ENCODE measurements at regions not wholly inside any gene's neighbourhood (a gene's known extent, or its start where the extent isn't known, plus 50 kb on each side); places are given as distances from the start of the nearest gene placed in this dataset.

GRCh38 chr10:118171861-118172260, 125.1 kb upstream of the RAB11FIP2 start:
- no peaks in the 10 kb centered on the region for H3K36me3 ChIP-seq (ENCODE audit: insufficient read depth, low read length)
- peaks cover 4% of the 10 kb centered on the region for H3K4me1 ChIP-seq (ENCODE audit: control insufficient read depth, insufficient read depth, low read length)
- no peak overlapping the region for H3K9ac ChIP-seq (ENCODE audit: low read depth, low read length)
- no peak overlapping the region for H3K4me2 ChIP-seq (ENCODE audit: low read length)
- H3K9me3 ChIP-seq (replicated peaks; ENCODE audit: low read length) = no peaks in the 10 kb centered on the region
- H3K27me3 ChIP-seq (ENCODE audit: control insufficient read depth, insufficient read depth, low read length) = no peaks in the 10 kb centered on the region
- no peak overlapping the region for H3K4me3 ChIP-seq (ENCODE audit: low read length)

GRCh38 chr10:118167056-118167700, 120.4 kb upstream of the RAB11FIP2 start:
- Histone ChIP-seq H3K4me2 (ENCODE audit: low read length) (no peak overlapping the region), H3K36me3 (ENCODE audit: insufficient read depth, low read length) (no peaks in the 10 kb centered on the region), H3K27me3 (ENCODE audit: control insufficient read depth, insufficient read depth, low read length) (no peaks in the 10 kb centered on the region), H3K4me3 (ENCODE audit: low read length) (no peak overlapping the region), H3K9me3 (replicated peaks; ENCODE audit: low read length) (no peaks in the 10 kb centered on the region), H3K9ac (ENCODE audit: low read depth, low read length) (no peak overlapping the region), H3K4me1 (ENCODE audit: control insufficient read depth, insufficient read depth, low read length) (peaks cover 4% of the 10 kb centered on the region)

- H3K9me3 ChIP-seq (replicated peaks; ENCODE audit: low read length) = no peaks in the 10 kb centered on the region
- H3K27me3 ChIP-seq (ENCODE audit: control insufficient read depth, insufficient read depth, low read length) = no peaks in the 10 kb centered on the region
- no peaks in the 10 kb centered on the region for H3K36me3 ChIP-seq (ENCODE audit: insufficient read depth, low read length)
- H3K9ac ChIP-seq (ENCODE audit: low read depth, low read length) = no peak overlapping the region
- no peak overlapping the region for H3K4me2 ChIP-seq (ENCODE audit: low read length)
- peaks cover 4% of the 10 kb centered on the region for H3K4me1 ChIP-seq (ENCODE audit: control insufficient read depth, insufficient read depth, low read length)
- H3K4me3 ChIP-seq (ENCODE audit: low read length) = no peak overlapping the region
These were observed 116.5 kb upstream of the RAB11FIP2 start for GRCh38 chr10:118163217-118163616.

GRCh38 chr10:118161461-118162246, 114.9 kb upstream of the RAB11FIP2 start:
- no peak overlapping the region for H3K4me2 ChIP-seq (ENCODE audit: low read length)
- H3K4me1 ChIP-seq (ENCODE audit: control insufficient read depth, insufficient read depth, low read length) = no peaks in the 10 kb centered on the region
- no peaks in the 10 kb centered on the region for H3K9me3 ChIP-seq (replicated peaks; ENCODE audit: low read length)
- no peak overlapping the region for H3K9ac ChIP-seq (ENCODE audit: low read depth, low read length)
- no peaks in the 10 kb centered on the region for H3K27me3 ChIP-seq (ENCODE audit: control insufficient read depth, insufficient read depth, low read length)
- no peaks in the 10 kb centered on the region for H3K36me3 ChIP-seq (ENCODE audit: insufficient read depth, low read length)
- no peak overlapping the region for H3K4me3 ChIP-seq (ENCODE audit: low read length)

- no peaks in the 10 kb centered on the region for H3K4me1 ChIP-seq (ENCODE audit: control insufficient read depth, insufficient read depth, low read length)
- no peak overlapping the region for H3K9ac ChIP-seq (ENCODE audit: low read depth, low read length)
- no peak overlapping the region for H3K4me2 ChIP-seq (ENCODE audit: low read length)
- H3K4me3 ChIP-seq (ENCODE audit: low read length) = no peak overlapping the region
- H3K36me3 ChIP-seq (ENCODE audit: insufficient read depth, low read length) = no peaks in the 10 kb centered on the region
- H3K27me3 ChIP-seq (ENCODE audit: control insufficient read depth, insufficient read depth, low read length) = no peaks in the 10 kb centered on the region
- no peaks in the 10 kb centered on the region for H3K9me3 ChIP-seq (replicated peaks; ENCODE audit: low read length)
These were observed 106.5 kb upstream of the RAB11FIP2 start for GRCh38 chr10:118153287-118153686.

- H3K27me3 ChIP-seq (ENCODE audit: control insufficient read depth, insufficient read depth, low read length) = no peaks in the 10 kb centered on the region
- H3K4me3 ChIP-seq (ENCODE audit: low read length) = no peak overlapping the region
- H3K36me3 ChIP-seq (ENCODE audit: insufficient read depth, low read length) = no peaks in the 10 kb centered on the region
- H3K9me3 ChIP-seq (replicated peaks; ENCODE audit: low read length) = no peaks in the 10 kb centered on the region
- no peaks in the 10 kb centered on the region for H3K4me1 ChIP-seq (ENCODE audit: control insufficient read depth, insufficient read depth, low read length)
- H3K9ac ChIP-seq (ENCODE audit: low read depth, low read length) = no peak overlapping the region
- no peak overlapping the region for H3K4me2 ChIP-seq (ENCODE audit: low read length)
These were observed 104.7 kb upstream of the RAB11FIP2 start for GRCh38 chr10:118151461-118151860.

- no peaks in the 10 kb centered on the region for H3K36me3 ChIP-seq (ENCODE audit: insufficient read depth, low read length)
- H3K4me3 ChIP-seq (ENCODE audit: low read length) = no peak overlapping the region
These were observed 101.5 kb upstream of the RAB11FIP2 start for GRCh38 chr10:118148247-118148646.

GRCh38 chr10:118145256-118145655, 98.5 kb upstream of the RAB11FIP2 start:
- no peak overlapping the region for H3K4me2 ChIP-seq (ENCODE audit: low read length)
- no peaks in the 10 kb centered on the region for H3K4me1 ChIP-seq (ENCODE audit: control insufficient read depth, insufficient read depth, low read length)
- H3K27me3 ChIP-seq (ENCODE audit: control insufficient read depth, insufficient read depth, low read length) = no peaks in the 10 kb centered on the region
- no peaks in the 10 kb centered on the region for H3K36me3 ChIP-seq (ENCODE audit: insufficient read depth, low read length)
- H3K4me3 ChIP-seq (ENCODE audit: low read length) = no peak overlapping the region
- no peak overlapping the region for H3K9ac ChIP-seq (ENCODE audit: low read depth, low read length)
- H3K9me3 ChIP-seq (replicated peaks; ENCODE audit: low read length) = no peaks in the 10 kb centered on the region

More at GRCh38 chr10:118148247-118148646, 101.5 kb upstream of the RAB11FIP2 start:
- H3K9me3 ChIP-seq (replicated peaks; ENCODE audit: low read length) = no peaks in the 10 kb centered on the region
- no peaks in the 10 kb centered on the region for H3K4me1 ChIP-seq (ENCODE audit: control insufficient read depth, insufficient read depth, low read length)
- no peak overlapping the region for H3K9ac ChIP-seq (ENCODE audit: low read depth, low read length)
- H3K4me2 ChIP-seq (ENCODE audit: low read length) = no peak overlapping the region
- no peaks in the 10 kb centered on the region for H3K27me3 ChIP-seq (ENCODE audit: control insufficient read depth, insufficient read depth, low read length)

GRCh38 chr10:118141471-118141870, 94.7 kb upstream of the RAB11FIP2 start:
- Histone ChIP-seq H3K9ac (ENCODE audit: low read depth, low read length) (no peak overlapping the region), H3K36me3 (ENCODE audit: insufficient read depth, low read length) (no peaks in the 10 kb centered on the region), H3K9me3 (replicated peaks; ENCODE audit: low read length) (no peaks in the 10 kb centered on the region), H3K4me2 (ENCODE audit: low read length) (no peak overlapping the region), H3K4me3 (ENCODE audit: low read length) (no peak overlapping the region), H3K4me1 (ENCODE audit: control insufficient read depth, insufficient read depth, low read length) (no peaks in the 10 kb centered on the region), H3K27me3 (ENCODE audit: control insufficient read depth, insufficient read depth, low read length) (no peaks in the 10 kb centered on the region)

GRCh38 chr10:118139321-118139720, 92.6 kb upstream of the RAB11FIP2 start:
- H3K27me3 ChIP-seq (ENCODE audit: control insufficient read depth, insufficient read depth, low read length) = no peaks in the 10 kb centered on the region
- no peak overlapping the region for H3K9ac ChIP-seq (ENCODE audit: low read depth, low read length)
- no peaks in the 10 kb centered on the region for H3K9me3 ChIP-seq (replicated peaks; ENCODE audit: low read length)
- no peaks in the 10 kb centered on the region for H3K36me3 ChIP-seq (ENCODE audit: insufficient read depth, low read length)
- H3K4me3 ChIP-seq (ENCODE audit: low read length) = no peak overlapping the region
- no peaks in the 10 kb centered on the region for H3K4me1 ChIP-seq (ENCODE audit: control insufficient read depth, insufficient read depth, low read length)
- no peak overlapping the region for H3K4me2 ChIP-seq (ENCODE audit: low read length)

GRCh38 chr10:118128675-118129074, 81.9 kb upstream of the RAB11FIP2 start:
- H3K4me1 ChIP-seq (ENCODE audit: control insufficient read depth, insufficient read depth, low read length) = no peaks in the 10 kb centered on the region
- no peaks in the 10 kb centered on the region for H3K9me3 ChIP-seq (replicated peaks; ENCODE audit: low read length)
- no peak overlapping the region for H3K9ac ChIP-seq (ENCODE audit: low read depth, low read length)
- no peaks in the 10 kb centered on the region for H3K27me3 ChIP-seq (ENCODE audit: control insufficient read depth, insufficient read depth, low read length)
- no peaks in the 10 kb centered on the region for H3K36me3 ChIP-seq (ENCODE audit: insufficient read depth, low read length)
- no peak overlapping the region for H3K4me2 ChIP-seq (ENCODE audit: low read length)
- H3K4me3 ChIP-seq (ENCODE audit: low read length) = no peak overlapping the region

- no peak overlapping the region for H3K4me2 ChIP-seq (ENCODE audit: low read length)
- no peaks in the 10 kb centered on the region for H3K27me3 ChIP-seq (ENCODE audit: control insufficient read depth, insufficient read depth, low read length)
- no peak overlapping the region for H3K9ac ChIP-seq (ENCODE audit: low read depth, low read length)
- H3K9me3 ChIP-seq (replicated peaks; ENCODE audit: low read length) = no peaks in the 10 kb centered on the region
- no peak overlapping the region for H3K4me3 ChIP-seq (ENCODE audit: low read length)
- H3K36me3 ChIP-seq (ENCODE audit: insufficient read depth, low read length) = no peaks in the 10 kb centered on the region
- H3K4me1 ChIP-seq (ENCODE audit: control insufficient read depth, insufficient read depth, low read length) = no peaks in the 10 kb centered on the region
These were observed 72.0 kb upstream of the RAB11FIP2 start for GRCh38 chr10:118118716-118119115.

Data from skeletal muscle satellite cell (primary cell).